GM19025 (cell line): ENCODE measurements at regions not wholly inside any gene's neighbourhood (a gene's known extent, or its start where the extent isn't known, plus 50 kb on each side); places are given as distances from the start of the nearest gene placed in this dataset.

Source experiments
- ATAC-seq: cut with Tn5 transposase; IDR thresholded peaks from one replicate; pipeline ENCODE4 v1.9.1; 2021; ENCODE audit warnings: mild to moderate bottlenecking, low read depth, moderate library complexity; ENCODE audit not compliant: unreplicated experiment

DNA sequence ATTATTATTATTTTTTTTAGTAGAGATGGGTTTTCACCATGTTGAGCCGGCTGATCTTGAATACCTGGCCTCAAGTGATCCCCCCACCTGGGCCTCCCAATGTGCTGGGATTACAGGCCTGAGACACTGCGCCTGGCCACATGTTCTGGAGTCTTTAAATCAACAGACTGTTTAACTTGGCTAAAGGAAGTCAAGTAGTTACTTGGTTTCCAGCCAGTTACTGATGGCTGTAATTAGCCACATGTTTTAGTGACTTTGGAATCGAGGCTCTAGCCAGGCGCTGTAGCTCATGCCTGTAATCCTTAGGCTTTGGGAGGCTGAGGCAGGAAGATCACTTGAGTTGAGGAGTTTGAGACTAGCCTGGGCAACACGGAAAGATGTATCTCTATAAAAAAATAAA, 699.2 kb upstream of the RBFOX1 start:
- no peak for ATAC-seq

DNA sequence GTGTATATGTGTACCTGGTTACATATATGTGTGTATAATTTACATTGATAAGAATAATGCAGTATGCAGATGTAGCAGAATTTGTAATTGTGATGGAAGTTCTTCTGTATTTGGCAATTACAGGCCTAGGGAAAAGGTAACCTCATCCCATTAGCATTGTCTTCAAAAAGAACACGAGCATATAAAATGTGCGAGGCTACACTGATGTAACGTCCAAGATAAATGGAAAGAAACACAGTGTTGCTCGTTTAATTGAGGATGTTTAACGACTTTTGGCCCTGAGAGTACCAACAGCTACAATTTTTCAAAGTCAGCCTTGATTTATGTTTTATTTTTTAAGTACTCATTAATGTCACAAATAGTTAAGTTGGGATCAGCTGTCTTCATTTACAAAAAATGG, 703.5 kb upstream of the RBFOX1 start:
- ATAC-seq = no peak

DNA sequence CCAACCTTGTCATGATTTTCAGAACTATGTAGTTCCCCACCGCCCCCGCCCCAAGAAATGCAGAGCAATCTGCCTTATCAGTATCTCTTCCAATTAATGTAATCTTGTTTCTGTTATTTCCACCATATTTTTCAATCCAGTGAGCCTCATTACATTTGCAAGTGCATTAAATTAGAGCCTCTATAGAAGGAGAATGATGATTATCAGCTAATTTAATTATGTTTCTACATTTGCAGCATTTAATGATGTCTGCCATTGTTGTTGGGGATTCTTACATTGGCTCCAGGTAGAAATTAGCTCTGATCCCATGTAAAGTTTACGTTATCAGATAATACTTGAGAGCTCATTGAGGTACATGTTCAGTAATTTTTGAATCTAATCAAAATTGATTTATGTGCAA, 707.0 kb upstream of the RBFOX1 start:
- no peak for ATAC-seq

DNA sequence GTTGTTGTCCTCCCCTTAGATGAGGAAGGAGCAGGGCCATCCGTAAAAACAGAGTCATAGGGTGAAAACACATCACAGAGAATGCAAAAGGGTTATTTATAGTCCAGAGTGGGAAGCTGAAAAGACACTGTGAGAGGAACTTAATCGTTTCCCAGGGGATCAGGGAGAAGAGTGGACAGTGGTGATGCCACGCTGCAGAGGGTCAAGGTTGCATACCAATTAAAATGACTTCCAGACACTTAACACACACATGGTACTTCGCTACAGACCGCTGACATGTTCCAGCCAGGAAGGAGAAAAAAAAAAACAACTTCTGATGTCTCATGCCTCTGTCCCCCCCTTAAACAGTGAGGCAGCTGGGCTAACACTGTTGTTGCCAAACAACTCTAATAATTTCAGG, 713.8 kb upstream of the RBFOX1 start:
- no peak for ATAC-seq

DNA sequence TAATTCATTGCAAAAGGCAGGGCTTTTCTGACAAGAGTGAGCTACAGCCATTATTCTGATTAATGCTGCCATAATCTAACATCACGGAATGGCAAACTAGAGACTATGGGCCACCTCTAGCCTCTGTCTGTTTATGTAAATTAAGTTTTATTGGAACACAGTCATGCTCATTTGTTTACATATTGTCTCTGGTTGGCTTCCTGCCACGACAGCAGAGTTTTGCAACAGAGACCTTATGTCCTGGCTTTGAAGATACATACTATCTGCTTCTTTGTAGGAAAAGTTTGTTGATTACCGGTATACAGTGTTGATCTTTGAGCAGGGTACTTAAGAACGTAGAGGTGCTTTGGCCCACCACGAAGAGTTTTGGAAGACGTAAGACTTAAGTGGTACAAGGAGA, 715.9 kb upstream of the RBFOX1 start:
- ATAC-seq = no peak

DNA sequence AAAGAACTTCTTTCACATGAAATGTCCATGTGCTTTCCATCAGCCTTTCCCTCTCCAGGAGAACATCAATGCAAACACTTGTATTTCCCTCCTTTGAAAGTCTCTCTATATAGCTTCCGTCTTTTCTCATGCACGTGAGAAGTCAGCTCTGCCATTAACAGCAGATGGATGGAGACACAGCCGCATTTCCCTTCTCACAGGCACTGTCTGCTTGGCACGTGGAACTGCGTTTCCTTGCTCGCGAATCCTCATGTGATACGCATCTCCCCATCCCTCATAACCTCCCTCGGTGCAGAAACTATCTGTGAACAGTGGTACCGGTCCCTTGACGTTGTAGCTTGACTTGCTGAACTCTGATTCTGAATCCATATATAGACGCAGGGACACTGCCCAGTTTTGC, 717.0 kb upstream of the RBFOX1 start:
- no peak for ATAC-seq

DNA sequence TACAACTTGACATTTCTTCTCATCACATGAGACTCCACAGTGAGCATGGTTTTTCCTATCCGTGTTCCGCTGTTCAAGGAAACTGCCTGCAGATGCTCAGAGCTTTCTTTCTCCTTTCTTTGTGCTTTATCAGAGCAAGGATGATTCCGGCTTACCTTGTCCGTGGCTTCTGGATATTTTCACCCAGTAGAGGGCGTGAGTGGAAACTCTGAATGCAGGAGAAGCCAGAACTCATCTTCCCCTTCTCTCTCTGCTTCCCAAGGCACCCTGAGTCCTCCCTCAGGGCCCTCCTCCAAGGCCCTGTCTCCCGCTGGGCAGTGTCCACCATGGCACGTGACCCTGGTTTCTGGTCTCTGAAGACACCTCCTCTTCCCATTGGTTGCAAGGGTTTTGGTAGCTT, 721.1 kb upstream of the RBFOX1 start:
- no peak for ATAC-seq

DNA sequence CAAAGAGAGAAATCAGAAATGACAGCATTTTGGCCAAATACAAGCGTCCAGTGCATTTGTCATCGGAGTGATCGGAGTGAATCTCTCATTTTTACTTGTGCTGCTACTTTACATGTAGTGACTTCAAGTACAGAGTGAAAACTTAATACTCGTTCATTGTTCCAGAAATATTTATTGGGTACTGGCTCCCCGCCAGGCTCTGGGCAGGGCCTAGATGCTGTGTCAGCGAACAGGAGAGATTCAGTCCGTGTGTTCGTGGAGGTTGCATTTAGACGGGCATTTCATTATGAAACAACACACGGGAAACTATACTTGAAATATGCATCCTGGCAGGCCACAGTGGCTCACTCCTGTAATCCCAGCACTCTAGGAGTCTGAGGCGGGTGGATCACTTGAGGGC, 727.2 kb upstream of the RBFOX1 start:
- no peak for ATAC-seq

DNA sequence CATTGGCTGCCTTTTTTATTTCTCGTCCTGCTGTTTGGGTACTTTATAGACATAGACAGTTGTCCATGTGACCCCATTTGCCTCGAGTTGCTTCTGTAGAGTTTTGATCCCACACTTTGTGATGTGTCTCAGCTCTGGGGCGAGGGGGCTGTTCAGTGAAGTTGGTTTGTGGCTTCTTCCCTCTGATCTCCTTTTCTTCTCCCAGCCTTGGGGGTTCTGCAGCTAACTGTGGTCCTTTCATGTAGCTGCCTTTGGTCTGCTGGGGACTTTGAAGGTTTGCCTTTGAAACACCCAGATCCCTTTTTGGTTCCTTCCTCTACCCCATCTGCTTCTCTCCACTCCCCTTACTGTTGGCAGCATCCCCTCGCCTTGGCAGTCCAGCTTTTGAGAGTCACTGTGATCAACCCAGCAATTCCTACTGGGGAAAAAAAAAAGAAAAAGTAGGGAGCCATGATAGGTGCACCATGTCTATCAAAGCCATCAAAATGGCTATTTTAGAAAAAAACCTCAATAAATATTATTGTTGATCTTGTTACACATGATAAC, 728.8 kb upstream of the RBFOX1 start:
- ATAC-seq = no peak

DNA sequence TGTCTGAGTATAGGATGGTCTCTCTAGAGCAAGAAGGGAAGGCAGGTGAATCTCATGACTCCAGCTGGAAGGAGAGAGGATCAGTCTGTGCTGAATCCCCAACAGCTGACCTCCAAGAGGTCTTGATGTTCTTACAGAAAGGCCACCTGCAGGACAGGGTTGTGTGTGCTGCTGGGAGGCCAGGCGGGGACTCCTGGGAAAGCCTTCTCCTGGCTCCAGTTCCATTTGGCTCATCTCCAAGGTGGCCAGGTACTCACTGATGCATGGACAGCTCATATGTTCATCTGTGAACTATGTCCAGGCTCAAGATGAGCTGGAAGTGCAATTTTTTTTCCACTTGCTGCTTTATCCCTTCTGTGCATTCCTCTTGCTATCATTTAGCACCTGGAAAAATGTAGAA, 730.2 kb upstream of the RBFOX1 start:
- no peak for ATAC-seq

DNA sequence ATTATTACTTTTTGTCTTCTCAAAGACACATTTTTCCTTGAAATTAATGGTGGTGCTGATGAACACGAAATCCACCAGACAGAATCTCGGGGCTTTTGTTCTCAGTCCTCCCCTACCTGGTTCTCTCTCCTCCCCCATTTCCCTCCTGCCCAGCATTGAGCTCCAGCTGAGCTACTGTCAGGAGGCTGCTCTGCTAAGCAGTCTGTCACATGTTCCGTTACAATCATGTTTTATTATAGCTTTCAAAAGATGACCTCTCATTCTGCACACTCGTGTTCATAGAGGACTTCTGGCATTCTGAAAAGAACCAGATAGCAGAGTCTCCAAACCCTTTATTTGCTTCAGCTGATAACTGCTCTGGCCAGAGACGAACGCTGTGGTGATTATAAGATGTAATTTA, 732.5 kb upstream of the RBFOX1 start:
- no peak for ATAC-seq

DNA sequence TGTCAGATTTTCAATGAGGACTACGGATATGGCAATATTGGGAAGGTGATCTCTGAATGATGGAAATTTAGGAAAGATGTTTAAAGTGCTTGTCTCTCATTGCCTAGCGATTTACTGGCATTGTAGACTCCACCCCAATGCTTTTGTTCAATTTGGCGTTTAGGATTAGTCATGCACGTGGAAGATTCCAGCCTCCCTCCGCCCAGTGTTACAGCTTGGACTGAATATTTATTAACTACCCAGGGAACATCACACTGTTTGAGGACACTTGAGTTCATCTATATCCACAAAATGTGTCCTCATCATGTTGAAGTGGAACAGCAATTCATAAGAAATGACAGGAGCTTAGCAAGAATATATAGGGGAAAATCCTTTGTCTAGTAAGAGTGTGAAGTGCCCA, 738.8 kb upstream of the RBFOX1 start:
- no peak for ATAC-seq

DNA sequence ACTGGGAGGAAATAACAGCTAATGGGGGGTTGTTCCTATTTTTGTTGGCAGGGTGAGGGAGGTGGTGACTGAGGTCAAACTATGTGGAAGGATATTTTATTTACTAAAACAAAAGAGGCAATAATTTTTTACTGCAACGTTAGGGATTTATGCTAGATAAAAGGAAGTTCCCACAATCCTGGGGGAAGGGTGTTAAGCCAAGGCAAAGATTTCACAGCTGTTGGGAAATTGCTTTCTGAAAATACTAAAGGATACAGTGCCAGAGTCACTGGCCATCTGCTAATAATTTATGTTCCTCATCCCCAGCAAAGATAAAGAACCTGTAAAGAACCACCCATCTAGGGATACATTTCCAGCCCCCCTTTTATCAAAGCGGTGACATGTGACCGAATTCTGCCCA, 756.0 kb upstream of the RBFOX1 start:
- ATAC-seq = no peak

DNA sequence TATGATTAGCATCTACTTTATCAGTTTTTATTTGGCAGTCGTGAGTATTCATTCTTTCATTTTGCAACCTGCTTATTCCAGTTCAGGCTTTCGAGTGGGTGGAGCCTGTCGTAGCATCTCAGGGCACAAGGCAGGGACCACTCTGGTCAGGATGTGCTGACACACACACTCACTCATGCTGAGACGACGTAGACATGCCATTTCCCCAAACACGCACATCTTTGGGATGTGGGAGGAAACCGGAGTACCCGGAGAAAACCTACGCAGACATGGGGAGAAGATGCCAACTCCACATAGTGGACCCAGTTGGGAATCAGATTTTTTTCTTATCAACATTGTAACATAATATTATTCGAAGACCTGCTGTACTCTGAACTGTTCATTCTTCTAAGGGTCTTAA, 756.5 kb upstream of the RBFOX1 start:
- no peak for ATAC-seq

DNA sequence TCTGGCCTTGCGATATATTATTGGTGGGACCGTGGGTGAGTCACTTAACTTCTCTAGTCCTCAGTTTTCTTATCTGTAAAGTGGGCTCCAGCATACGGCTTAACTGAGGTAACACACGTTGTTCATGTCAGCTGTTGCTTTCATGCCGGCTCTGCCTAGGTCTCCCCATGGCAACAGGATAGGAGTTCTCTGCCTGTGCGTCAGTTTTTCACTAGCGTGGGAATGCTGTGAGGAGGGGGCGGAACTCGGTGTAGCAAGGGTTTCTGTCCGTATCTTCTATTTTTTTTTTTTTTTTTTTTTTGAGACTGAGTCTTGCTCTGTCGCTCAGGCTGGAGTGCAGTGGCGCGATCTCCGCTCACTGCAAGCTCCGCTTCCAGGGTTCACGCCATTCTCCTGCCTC, 758.5 kb upstream of the RBFOX1 start:
- ATAC-seq = no peak

DNA sequence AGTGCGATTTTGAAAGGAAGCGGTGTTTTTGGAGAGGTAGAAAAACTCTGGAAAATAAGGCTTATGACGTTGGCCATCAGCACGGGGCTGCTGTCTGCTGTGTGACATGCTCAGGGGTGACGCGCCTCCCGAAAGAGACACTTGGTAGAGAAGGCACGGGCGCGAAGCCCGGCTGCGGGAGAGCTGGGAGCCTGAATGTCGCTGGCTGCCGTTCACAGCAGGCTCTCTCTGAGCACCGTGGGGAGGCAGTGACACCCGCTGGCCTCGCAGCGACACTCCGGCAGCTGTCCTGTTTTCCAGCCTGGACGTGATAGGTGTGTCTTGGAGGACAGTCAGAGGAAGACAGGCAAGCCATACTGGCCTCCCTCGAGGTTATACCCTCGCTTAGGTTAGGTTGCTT, 759.1 kb upstream of the RBFOX1 start:
- no peak for ATAC-seq

DNA sequence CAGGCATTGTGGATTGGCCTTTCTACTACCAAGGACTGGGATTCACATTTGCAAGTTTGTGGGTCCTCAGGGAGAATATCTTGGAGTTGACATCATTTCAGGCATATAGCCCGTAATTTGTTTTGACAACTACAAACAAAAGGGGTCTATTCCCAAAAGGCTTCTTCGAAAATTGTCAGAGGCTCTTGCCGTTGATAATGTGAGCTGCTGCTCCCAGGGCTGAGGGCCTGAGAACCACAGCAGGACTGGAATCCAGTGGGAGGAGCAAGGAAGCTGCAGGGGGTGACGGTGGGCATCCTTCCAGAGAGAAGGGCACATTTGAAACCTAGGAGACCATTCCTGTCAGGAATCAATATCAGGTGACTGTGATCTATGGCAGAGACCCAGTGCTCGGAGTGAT, 761.6 kb upstream of the RBFOX1 start:
- ATAC-seq = no peak

DNA sequence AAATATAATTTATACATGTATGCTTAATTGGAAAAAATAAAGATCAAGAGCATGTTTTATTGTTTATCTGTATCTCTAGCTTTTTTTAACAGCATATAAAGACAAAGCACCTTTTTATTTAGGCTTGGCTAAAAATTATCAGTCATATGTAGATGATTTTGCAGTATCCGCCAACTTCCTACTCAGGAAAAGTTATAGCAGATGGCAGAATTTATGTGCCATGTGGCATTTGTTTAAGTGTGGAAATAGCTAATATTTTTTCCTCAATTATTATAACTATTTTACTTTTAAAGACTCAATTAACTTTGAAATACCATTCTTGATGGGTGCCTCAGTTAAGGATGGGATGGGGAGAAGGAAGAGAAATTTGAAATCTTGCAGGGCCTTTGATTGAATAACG, 762.1 kb upstream of the RBFOX1 start:
- no peak for ATAC-seq

DNA sequence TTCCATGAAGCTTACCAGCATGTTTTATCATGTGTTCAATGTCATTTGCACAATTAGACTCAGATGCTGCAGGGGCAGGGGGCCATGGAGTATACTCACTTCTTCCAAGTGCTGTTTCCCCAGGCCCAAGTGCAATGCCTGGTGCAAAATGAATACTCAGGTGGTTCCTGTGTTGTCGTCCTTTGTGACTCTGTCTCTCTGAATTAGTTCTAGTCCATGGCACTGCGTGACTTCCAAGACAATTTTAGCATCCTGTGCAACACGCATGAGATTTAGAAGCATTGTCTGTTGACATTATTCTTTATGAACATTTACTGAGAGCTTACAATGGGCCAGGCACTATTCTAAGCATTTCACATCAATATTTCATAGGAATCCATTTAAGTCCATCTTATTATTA, 769.7 kb upstream of the RBFOX1 start:
- no peak for ATAC-seq

DNA sequence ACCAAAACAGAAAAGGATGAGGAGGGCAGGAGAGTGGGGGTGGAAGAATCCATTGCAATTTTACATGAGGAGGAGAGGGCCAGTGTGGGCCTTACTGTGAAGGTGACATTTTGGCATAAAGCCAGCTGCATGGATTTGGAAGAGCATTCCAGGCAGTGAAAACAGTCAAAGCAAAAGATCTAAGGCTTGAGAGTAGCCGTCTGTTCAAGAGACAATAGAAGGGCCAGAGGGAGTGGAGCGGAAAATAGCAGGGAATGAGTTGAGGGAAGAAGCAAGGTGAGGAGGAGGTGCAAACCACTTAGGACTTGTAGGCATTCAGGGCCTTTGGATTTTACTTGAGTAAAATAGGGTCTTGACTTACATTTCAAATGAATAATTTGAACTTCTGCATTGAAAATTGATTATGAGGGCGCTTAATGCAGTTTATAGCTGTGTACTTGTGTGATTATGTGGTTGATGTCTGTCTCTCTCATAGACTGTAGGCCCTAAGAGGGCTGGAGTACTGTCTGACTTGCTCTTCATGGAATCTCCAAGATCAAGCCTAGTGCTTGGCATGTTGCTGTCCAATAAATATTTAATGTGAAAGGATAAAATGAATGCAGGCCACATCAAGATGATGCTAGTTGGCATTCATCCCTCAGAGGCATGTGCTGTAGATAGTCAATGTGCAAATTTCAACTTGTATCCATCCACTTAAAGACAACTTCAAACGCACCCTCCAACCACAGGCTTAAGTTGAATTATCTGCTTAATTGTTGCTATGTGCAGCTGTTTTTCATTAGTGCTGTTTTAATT, 772.1 kb upstream of the RBFOX1 start:
- ATAC-seq = no peak

DNA sequence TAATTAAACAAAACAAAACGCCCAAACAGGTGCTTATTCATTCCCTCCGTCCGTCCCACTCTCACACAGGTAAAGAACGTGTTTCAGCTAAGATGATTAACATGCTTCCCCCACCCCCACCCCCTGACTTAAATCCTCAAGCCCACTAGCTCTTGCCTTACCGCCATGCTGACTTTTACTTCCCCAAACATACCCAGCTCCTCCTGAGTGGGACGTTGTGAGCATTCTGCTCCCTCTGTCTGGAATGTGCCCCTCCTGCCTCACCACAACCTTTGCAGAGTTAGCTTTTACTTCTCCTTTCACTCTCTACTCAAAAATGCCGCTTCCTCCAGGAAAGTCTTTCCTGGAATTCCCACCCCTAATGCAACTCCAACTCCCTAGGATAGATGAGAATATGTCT, 774.0 kb upstream of the RBFOX1 start:
- ATAC-seq = no peak

DNA sequence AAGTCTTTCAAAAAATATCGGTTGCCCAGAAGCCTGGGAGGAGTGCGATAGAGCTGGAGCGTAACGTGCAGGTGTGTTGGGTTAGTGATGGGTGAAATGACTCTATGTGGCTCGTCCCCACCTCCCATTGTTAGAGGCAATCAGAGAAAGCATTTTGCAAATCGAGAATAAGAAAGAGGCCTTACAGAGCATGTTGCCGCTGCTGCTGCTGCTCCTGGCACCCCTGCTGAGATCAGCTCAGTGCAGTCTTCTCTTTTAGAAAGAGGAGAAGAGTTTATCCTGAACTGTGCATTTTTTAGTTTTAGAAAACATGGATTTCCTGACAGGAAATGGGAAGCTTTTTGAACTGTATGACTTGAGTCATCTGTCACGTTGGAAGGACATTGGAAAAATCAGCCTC, 774.5 kb upstream of the RBFOX1 start:
- no peak for ATAC-seq
